ENCODE measurements at regions not wholly inside any gene's neighbourhood (a gene's known extent, or its start where the extent isn't known, plus 50 kb on each side); places are given as distances from the start of the nearest gene placed in this dataset.

- no peak for DNase-seq
Measured at GRCh38 chr5:155211764-155212163, 198.2 kb downstream of the KIF4B start.

- DNase-seq, result no peak
Measured at GRCh38 chr5:155222393-155222792, 208.8 kb downstream of the KIF4B start.

GRCh38 chr5:155229135-155229534 lies 215.6 kb downstream of the KIF4B start:
- DNase-seq, result no peak

- DNase-seq, result no peak
Measured at GRCh38 chr5:155239803-155240202, 226.2 kb downstream of the KIF4B start.

- no peak for DNase-seq
Measured at GRCh38 chr5:155250596-155250995, 237.0 kb downstream of the KIF4B start.

GRCh38 chr5:155252025-155252424 lies 238.5 kb downstream of the KIF4B start:
- DNase-seq, result no peak

GRCh38 chr5:155252717-155253116 lies 239.2 kb downstream of the KIF4B start:
- no peak for DNase-seq

- no peak for DNase-seq
Measured at GRCh38 chr5:155254399-155254798, 240.8 kb downstream of the KIF4B start.

GRCh38 chr5:155258161-155258560 lies 244.6 kb downstream of the KIF4B start:
- no peak for DNase-seq

GRCh38 chr5:155259648-155260047 lies 246.1 kb downstream of the KIF4B start:
- DNase-seq, result no peak

- no peak for DNase-seq
Measured at GRCh38 chr5:155260798-155261197, 247.2 kb downstream of the KIF4B start.

- no peak for DNase-seq
Measured at GRCh38 chr5:155263381-155263780, 249.8 kb downstream of the KIF4B start.

GRCh38 chr5:155264809-155265208 lies 251.3 kb downstream of the KIF4B start:
- no peak for DNase-seq

- no peak for DNase-seq
Measured at GRCh38 chr5:155268770-155269425, 255.3 kb downstream of the KIF4B start.

GRCh38 chr5:155270725-155271124 lies 257.2 kb downstream of the KIF4B start:
- DNase-seq, result no peak

GRCh38 chr5:155274484-155274883 lies 260.9 kb downstream of the KIF4B start:
- no peak for DNase-seq

- DNase-seq, result no peak
Measured at GRCh38 chr5:155275222-155275621, 261.7 kb downstream of the KIF4B start.

GRCh38 chr5:155276231-155276630 lies 262.7 kb downstream of the KIF4B start:
- no peak for DNase-seq

- DNase-seq, result no peak
Measured at GRCh38 chr5:155278532-155278931, 265.0 kb downstream of the KIF4B start.

GRCh38 chr5:155282503-155283107 lies 269.1 kb downstream of the KIF4B start:
- no peak for DNase-seq

GRCh38 chr5:155285706-155286105 lies 272.2 kb downstream of the KIF4B start:
- no peak for DNase-seq

GRCh38 chr5:155290937-155291336 lies 277.4 kb downstream of the KIF4B start:
- DNase-seq, result no peak

GRCh38 chr5:155293605-155294178 lies 280.1 kb downstream of the KIF4B start:
- DNase-seq, result no peak

- DNase-seq, result no peak
Measured at GRCh38 chr5:155295111-155295510, 281.6 kb downstream of the KIF4B start.
